Panc1 (cell line): ENCODE measurements at regions not wholly inside any gene's neighbourhood (a gene's known extent, or its start where the extent isn't known, plus 50 kb on each side); places are given as distances from the start of the nearest gene placed in this dataset.

Experiments
- ATAC-seq: fragments of 200-7000 bp; cut with Tn5 transposase; 2 replicates; pipeline ENCODE4 v1.9.1; 2020; ENCODE audit warnings: mild to moderate bottlenecking, moderate library complexity
- BruUV-seq: library from RNA; stranded (reverse); fragments of 400-500 nt; replicated peaks from 2 replicates; lab custom pipeline; 2021; lab: Mats Ljungman, UMichigan
- CTCF ChIA-PET: fragments of 300-600 bp; sonication (Branson Sonifier 250); formaldehyde crosslinking; loops from one replicate; lab custom pipeline; 2022; ENCODE audit warnings: antibody characterized with exemption; lab: Charles Lee
- POLR2A ChIA-PET: fragments of 300-600 bp; sonication (Branson Sonifier 250); formaldehyde crosslinking; loops from one replicate; lab custom pipeline; 2022; ENCODE audit warnings: antibody characterized with exemption; lab: Charles Lee
- DNase-seq: peaks from one replicate; pipeline ENCODE4 v3.0.0-alpha.2; 2010; ENCODE audit warnings: low read depth, low spot score
- H3K27ac ChIP-seq: 2 replicates; pipeline ENCODE4 v1.5.1; 2011; ENCODE audit warnings: mild to moderate bottlenecking, low read length, inconsistent platforms
- H3K27me3 ChIP-seq: fragments of 200-500 bp; sonication (Bioruptor generic); 2 replicates; pipeline ENCODE4 v1.6.0; 2014; ENCODE audit warnings: low read length, inconsistent platforms; ENCODE audit not compliant: control insufficient read depth, insufficient read depth
- H3K36me3 ChIP-seq: fragments of 200-500 bp; sonication (Bioruptor generic); 2 replicates; pipeline ENCODE4 v1.5.1; 2014; ENCODE audit warnings: inconsistent platforms, mild to moderate bottlenecking, low read length, moderate library complexity; ENCODE audit not compliant: control insufficient read depth, insufficient read depth
- H3K4me1 ChIP-seq: 2 replicates; pipeline ENCODE4 v1.5.1; 2011; ENCODE audit warnings: inconsistent platforms, mild to moderate bottlenecking, low read length, moderate library complexity; ENCODE audit not compliant: control insufficient read depth, insufficient read depth
- H3K4me3 ChIP-seq, 2 experiments: 2 replicates each; pipeline ENCODE4 v1.5.1; 2011 to 2012; ENCODE audit warnings: low read depth in 2 of 2, low read length in 2 of 2, mild to moderate bottlenecking in 2 of 2, inconsistent platforms in 1 of 2, moderate library complexity in 1 of 2
- H3K9me3 ChIP-seq: fragments of 200-500 bp; sonication (Bioruptor generic); 2 replicates; pipeline ENCODE4 v1.5.1; 2014; ENCODE audit warnings: low read depth, mild to moderate bottlenecking, inconsistent platforms, low read length, moderate library complexity; ENCODE audit not compliant: control insufficient read depth, insufficient read depth
- CTCF ChIP-seq: fragments of 450-650 bp; IDR thresholded peaks from 2 replicates; pipeline ENCODE4 v1.5.1; 2017; ENCODE audit warnings: mild to moderate bottlenecking
- POLR2AphosphoS5 ChIP-seq: IDR thresholded peaks from 2 replicates; pipeline ENCODE4 v1.6.1; 2012; ENCODE audit warnings: mild to moderate bottlenecking, low read depth, low read length, moderate library complexity
- SIN3A ChIP-seq: IDR thresholded peaks from 2 replicates; pipeline ENCODE4 v1.6.1; 2012; ENCODE audit warnings: low read depth, mild to moderate bottlenecking, low read length, moderate library complexity, borderline replicate concordance; ENCODE audit not compliant: insufficient read depth
- TCF7L2 ChIP-seq: IDR thresholded peaks from 2 replicates; pipeline ENCODE4 v1.6.1; 2011; ENCODE audit warnings: mild to moderate bottlenecking, low read depth, low read length, inconsistent platforms
- in situ Hi-C: cut with HindIII; loops from 2 replicates; pipeline ENCODE4 v1.10.0; 2016; ENCODE audit warnings: low sequenced_read_pairs, low pct_unique_long_range_greater_than_20kb
- intact Hi-C: fragments of 100-400 bp; cut with micrococcal nuclease; formaldehyde crosslinking; loops from one replicate; pipeline ENCODE4 v1.10.0; 2022; ENCODE audit not compliant: unreplicated experiment
- TF ChIP-seq, protein P1 (sequence below), 2 experiments: IDR thresholded peaks; 2 replicates each; pipeline ENCODE4 v1.6.1; 2011 to 2012; ENCODE audit warnings: low read depth in 2 of 2, control low read depth in 1 of 2, low read length in 1 of 2, mild to moderate bottlenecking in 1 of 2, moderate library complexity in 1 of 2; ENCODE audit not compliant: insufficient read depth in 1 of 2

DNA sequence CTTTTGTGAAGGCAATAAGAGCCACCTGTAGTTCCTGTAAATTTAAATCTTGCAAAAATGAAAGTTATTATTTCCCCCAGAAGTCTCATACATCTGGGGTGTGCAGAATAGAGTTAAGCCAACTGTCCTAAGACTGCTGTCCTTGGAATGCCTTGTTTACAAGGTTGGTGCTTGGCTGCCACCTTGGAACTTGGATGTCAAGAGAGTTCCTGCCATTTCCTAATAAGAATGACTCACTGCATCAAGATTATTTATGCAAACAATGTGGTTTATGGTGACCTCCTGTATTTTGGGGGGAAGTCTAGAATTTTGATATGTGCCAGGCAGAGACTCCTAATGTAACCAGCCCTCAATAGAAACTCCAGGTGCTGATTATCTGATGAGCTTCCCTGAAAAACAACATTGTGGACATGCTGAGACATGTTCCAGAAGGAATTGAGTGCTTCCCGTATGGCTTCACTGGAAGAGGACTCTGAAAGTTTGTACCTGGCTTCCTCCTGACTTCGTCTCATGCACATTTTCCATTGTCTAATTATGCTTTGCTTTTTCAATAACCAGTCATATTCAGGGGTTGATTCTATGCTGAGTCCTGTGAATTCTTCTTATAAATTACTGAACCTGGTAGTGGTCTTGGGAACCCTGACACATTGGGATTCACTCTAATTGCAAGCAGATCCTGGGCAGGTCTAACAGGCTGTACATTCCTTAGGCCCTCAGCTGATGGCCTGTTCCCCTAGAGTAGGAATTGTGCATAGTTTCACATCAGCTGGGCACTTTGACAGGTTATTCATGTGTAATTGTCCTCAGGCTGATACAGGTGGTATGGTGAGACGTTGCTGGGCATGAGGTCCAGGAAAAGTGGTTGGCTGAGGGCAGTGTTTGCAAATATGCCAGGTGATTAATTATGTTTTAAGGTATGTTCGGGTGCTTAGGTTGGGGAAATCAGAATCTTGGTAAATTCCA is 1370.7 kb upstream of the TMEM132C start:
- intact Hi-C loops (no loop called here), in situ Hi-C loops (no loop called here)
- Histone ChIP-seq H3K27ac (no peak overlapping the region), H3K4me1 (no peaks in the 10 kb centered on the region), H3K36me3 (no peaks in the 10 kb centered on the region), H3K4me3 (no peak overlapping the region), H3K9me3 (no peaks in the 10 kb centered on the region), H3K27me3 (no peaks in the 10 kb centered on the region)
- DNase-seq (no peak), ATAC-seq (no peak)
- ChIA-PET CTCF (no interaction called here), POLR2A (no interaction called here)
- no TSS peak for BruUV-seq
- TF ChIP-seq POLR2AphosphoS5 (no peak), SIN3A (no peak), CTCF (no peak), TCF7L2 (no peak)
- TF ChIP-seq, protein P1, sequence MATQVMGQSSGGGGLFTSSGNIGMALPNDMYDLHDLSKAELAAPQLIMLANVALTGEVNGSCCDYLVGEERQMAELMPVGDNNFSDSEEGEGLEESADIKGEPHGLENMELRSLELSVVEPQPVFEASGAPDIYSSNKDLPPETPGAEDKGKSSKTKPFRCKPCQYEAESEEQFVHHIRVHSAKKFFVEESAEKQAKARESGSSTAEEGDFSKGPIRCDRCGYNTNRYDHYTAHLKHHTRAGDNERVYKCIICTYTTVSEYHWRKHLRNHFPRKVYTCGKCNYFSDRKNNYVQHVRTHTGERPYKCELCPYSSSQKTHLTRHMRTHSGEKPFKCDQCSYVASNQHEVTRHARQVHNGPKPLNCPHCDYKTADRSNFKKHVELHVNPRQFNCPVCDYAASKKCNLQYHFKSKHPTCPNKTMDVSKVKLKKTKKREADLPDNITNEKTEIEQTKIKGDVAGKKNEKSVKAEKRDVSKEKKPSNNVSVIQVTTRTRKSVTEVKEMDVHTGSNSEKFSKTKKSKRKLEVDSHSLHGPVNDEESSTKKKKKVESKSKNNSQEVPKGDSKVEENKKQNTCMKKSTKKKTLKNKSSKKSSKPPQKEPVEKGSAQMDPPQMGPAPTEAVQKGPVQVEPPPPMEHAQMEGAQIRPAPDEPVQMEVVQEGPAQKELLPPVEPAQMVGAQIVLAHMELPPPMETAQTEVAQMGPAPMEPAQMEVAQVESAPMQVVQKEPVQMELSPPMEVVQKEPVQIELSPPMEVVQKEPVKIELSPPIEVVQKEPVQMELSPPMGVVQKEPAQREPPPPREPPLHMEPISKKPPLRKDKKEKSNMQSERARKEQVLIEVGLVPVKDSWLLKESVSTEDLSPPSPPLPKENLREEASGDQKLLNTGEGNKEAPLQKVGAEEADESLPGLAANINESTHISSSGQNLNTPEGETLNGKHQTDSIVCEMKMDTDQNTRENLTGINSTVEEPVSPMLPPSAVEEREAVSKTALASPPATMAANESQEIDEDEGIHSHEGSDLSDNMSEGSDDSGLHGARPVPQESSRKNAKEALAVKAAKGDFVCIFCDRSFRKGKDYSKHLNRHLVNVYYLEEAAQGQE (IDR thresholded peaks at IDR 0.05; ENCODE audit: insufficient read depth in 1 of 2, low read depth in 2 of 2, low read length in 1 of 2), result no peak

GRCh38 chr12:126897102-126897501 is 1369.9 kb upstream of the TMEM132C start:
- TF ChIP-seq, protein P1 (IDR thresholded peaks at IDR 0.05; ENCODE audit: insufficient read depth in 1 of 2, low read depth in 2 of 2, low read length in 1 of 2), result no peak
- no peak for TF ChIP-seq TCF7L2
- TF ChIP-seq CTCF, result no peak
- no peak for TF ChIP-seq POLR2AphosphoS5
- TF ChIP-seq SIN3A, result no peak
- Histone ChIP-seq H3K36me3 (no peaks in the 10 kb centered on the region), H3K4me1 (no peaks in the 10 kb centered on the region), H3K27ac (no peak overlapping the region), H3K9me3 (no peaks in the 10 kb centered on the region), H3K4me3 (no peak overlapping the region), H3K27me3 (no peaks in the 10 kb centered on the region)
- BruUV-seq, result no TSS peak
- POLR2A ChIA-PET, result no interaction called here
- in situ Hi-C loops (no loop called here), intact Hi-C loops (no loop called here)
- ATAC-seq (no peak), DNase-seq (no peak)
- CTCF ChIA-PET, result no interaction called here
